Mesendoderm (in vitro differentiated cells): ENCODE measurements at regions not wholly inside any gene's neighbourhood (a gene's known extent, or its start where the extent isn't known, plus 50 kb on each side); places are given as distances from the start of the nearest gene placed in this dataset.

Source experiments
- DNase-seq: peaks from one replicate; pipeline ENCODE4 v3.0.0; 2013
- H2AK5ac ChIP-seq: 2 replicates; pipeline ENCODE4 v1.6.1; 2013; ENCODE audit warnings: low read length, inconsistent platforms
- H2BK120ac ChIP-seq: 2 replicates; pipeline ENCODE4 v1.6.1; 2013; ENCODE audit warnings: low read depth, mild to moderate bottlenecking, low read length, moderate library complexity, mixed read lengths
- H2BK15ac ChIP-seq: replicated peaks from 2 replicates; pipeline ENCODE4 v1.6.1; 2013; ENCODE audit warnings: low read depth, mild to moderate bottlenecking, moderate library complexity
- H2BK5ac ChIP-seq: 2 replicates; pipeline ENCODE4 v1.6.1; 2013; ENCODE audit warnings: low read length, inconsistent platforms
- H3K18ac ChIP-seq: 2 replicates; pipeline ENCODE4 v1.6.1; 2013; ENCODE audit warnings: mild to moderate bottlenecking, low read length, mixed read lengths
- H3K23ac ChIP-seq: one replicate; pipeline ENCODE4 v1.6.1; 2013; ENCODE audit warnings: low read length
- H3K27ac ChIP-seq: 2 replicates; pipeline ENCODE4 v1.5.1; 2013; ENCODE audit warnings: low read depth, mild to moderate bottlenecking, inconsistent platforms, low read length, moderate library complexity
- H3K27me3 ChIP-seq: 2 replicates; pipeline ENCODE4 v1.6.1; 2013; ENCODE audit warnings: low read length, control low read depth, mild to moderate bottlenecking, inconsistent platforms; ENCODE audit not compliant: insufficient read depth, poor library complexity
- H3K36me3 ChIP-seq: 2 replicates; pipeline ENCODE4 v1.6.1; 2013; ENCODE audit warnings: low read length, inconsistent platforms; ENCODE audit not compliant: control insufficient read depth, insufficient read depth
- H3K4ac ChIP-seq: one replicate; pipeline ENCODE4 v1.6.1; 2013; ENCODE audit warnings: low read depth, mild to moderate bottlenecking, low read length, moderate library complexity
- H3K4me1 ChIP-seq: 2 replicates; pipeline ENCODE4 v1.6.1; 2013; ENCODE audit warnings: low read depth, low read length, inconsistent platforms; ENCODE audit not compliant: control insufficient read depth
- H3K4me2 ChIP-seq: 2 replicates; pipeline ENCODE4 v1.6.1; 2013; ENCODE audit warnings: low read length
- H3K4me3 ChIP-seq: 2 replicates; pipeline ENCODE4 v1.5.1; 2013; ENCODE audit warnings: mild to moderate bottlenecking, low read length
- H3K56ac ChIP-seq: one replicate; pipeline ENCODE4 v1.6.1; 2013; ENCODE audit warnings: low read length
- H3K79me1 ChIP-seq: 2 replicates; pipeline ENCODE4 v1.6.1; 2013; ENCODE audit warnings: low read length, inconsistent platforms
- H3K79me2 ChIP-seq: 2 replicates; pipeline ENCODE4 v1.6.1; 2013; ENCODE audit warnings: mild to moderate bottlenecking, low read length; ENCODE audit not compliant: control insufficient read depth, insufficient read depth
- H3K9ac ChIP-seq: 2 replicates; pipeline ENCODE4 v1.6.1; 2013; ENCODE audit warnings: low read length, inconsistent platforms
- H4K5ac ChIP-seq: one replicate; pipeline ENCODE4 v1.6.1; 2013; ENCODE audit warnings: low read length
- H4K8ac ChIP-seq: one replicate; pipeline ENCODE4 v1.6.1; 2013; ENCODE audit warnings: low read depth, mild to moderate bottlenecking, control low read depth, low read length, moderate library complexity
- WGBS: extraction: QIAGEN DNeasy Blood & Tissue Kit; methylation state at CpG from one replicate; pipeline ENCODE4 v1.1.7; 2013; ENCODE audit warnings: low lambda C conversion rate, missing lambda C conversion rate; ENCODE audit not compliant: insufficient coverage; ENCODE audit errors: extremely low coverage; 5-methylcytosine and 5-hydroxymethylcytosine counted together

DNA sequence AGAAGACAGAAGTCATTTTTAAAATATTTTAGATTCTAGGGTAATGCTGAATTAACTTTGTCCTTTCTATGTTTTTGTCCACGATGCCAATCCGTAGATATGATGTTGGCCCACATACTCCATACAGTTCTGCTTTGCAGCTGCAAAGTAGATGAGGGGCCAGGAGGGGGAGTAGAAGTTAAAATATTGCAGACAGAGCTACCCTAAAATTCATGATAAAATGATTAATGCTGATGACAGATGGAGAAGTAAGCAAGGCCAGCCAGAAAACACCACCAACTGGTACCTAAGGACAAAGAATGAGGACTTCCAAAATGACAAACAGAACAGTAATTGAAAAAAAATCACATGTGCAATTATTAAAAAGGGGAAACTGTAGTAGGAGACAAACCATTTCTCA lies 756.6 kb upstream of the ARPP21 start:
- H3K56ac ChIP-seq = no peak overlapping the region
- no peak overlapping the region for H2BK15ac ChIP-seq
- H3K4me2 ChIP-seq = no peak overlapping the region
- H3K36me3 ChIP-seq = no peaks in the 10 kb centered on the region
- H3K27ac ChIP-seq = no peak overlapping the region
- H2AK5ac ChIP-seq = no peak overlapping the region
- H3K4me1 ChIP-seq = no peaks in the 10 kb centered on the region
- H2BK120ac ChIP-seq = no peak overlapping the region
- H3K4ac ChIP-seq = no peak overlapping the region
- no peaks in the 10 kb centered on the region for H3K79me2 ChIP-seq
- H3K4me3 ChIP-seq = no peak overlapping the region
- no peak overlapping the region for H3K23ac ChIP-seq
- H3K79me1 ChIP-seq = no peaks in the 10 kb centered on the region
- no peak overlapping the region for H3K9ac ChIP-seq
- H4K5ac ChIP-seq = no peak overlapping the region
- H2BK5ac ChIP-seq = no peak overlapping the region
- no peak overlapping the region for H3K18ac ChIP-seq
- H3K27me3 ChIP-seq = no peaks in the 10 kb centered on the region
- DNase-seq = peak; percentile 24
- no CpG with 5 or more reads among the region's 2 CpGs for WGBS
- H4K8ac ChIP-seq = no peak overlapping the region

GRCh38 chr3:34884007-34884406 lies 755.3 kb upstream of the ARPP21 start:
- no peaks in the 10 kb centered on the region for H3K79me1 ChIP-seq
- WGBS = no CpG with 5 or more reads among the region's 2 CpGs

DNA sequence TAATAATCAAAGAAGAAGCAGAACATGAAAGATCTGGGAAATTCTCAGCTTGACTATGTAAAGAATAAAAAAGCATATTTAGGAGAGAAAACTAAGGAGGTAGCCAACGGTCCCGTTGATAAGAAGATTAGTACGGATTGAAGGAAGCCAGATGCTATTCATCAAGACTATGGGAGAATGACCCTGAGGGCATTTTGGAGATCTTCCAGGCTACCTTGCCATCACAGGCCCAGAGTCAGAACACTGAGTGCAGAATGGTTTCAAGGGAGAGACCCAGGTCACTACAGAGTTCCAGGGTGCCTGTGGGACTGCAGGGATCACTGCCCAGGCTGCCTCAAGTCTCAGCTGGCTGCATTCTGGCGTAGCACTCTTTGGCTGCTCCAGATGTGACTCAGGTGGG lies 752.9 kb upstream of the ARPP21 start:
- no peak for DNase-seq
- Histone ChIP-seq H4K8ac (no peak overlapping the region), H2BK15ac (no peak overlapping the region), H3K18ac (no peak overlapping the region), H3K36me3 (no peaks in the 10 kb centered on the region), H3K27ac (no peak overlapping the region), H3K79me1 (no peaks in the 10 kb centered on the region), H3K27me3 (no peaks in the 10 kb centered on the region), H3K23ac (peak overlapping the region; percentile 45), H4K5ac (no peak overlapping the region), H3K4ac (no peak overlapping the region), H3K4me1 (no peaks in the 10 kb centered on the region), H2BK5ac (no peak overlapping the region), H3K79me2 (no peaks in the 10 kb centered on the region), H3K9ac (no peak overlapping the region), H3K4me3 (no peak overlapping the region), H3K56ac (no peak overlapping the region), H2BK120ac (no peak overlapping the region), H3K4me2 (no peak overlapping the region), H2AK5ac (no peak overlapping the region)
- WGBS = no CpG with 5 or more reads among the region's 4 CpGs

More at GRCh38 chr3:34884007-34884406, 755.3 kb upstream of the ARPP21 start:
- H3K23ac ChIP-seq = no peak overlapping the region
- no peak overlapping the region for H3K56ac ChIP-seq
- no peak overlapping the region for H2BK5ac ChIP-seq
- no peak overlapping the region for H3K9ac ChIP-seq
- no peak overlapping the region for H3K27ac ChIP-seq
- no peak overlapping the region for H4K5ac ChIP-seq
- H2BK15ac ChIP-seq = no peak overlapping the region
- no peak overlapping the region for H2BK120ac ChIP-seq
- H3K4me1 ChIP-seq = no peaks in the 10 kb centered on the region
- H3K4me3 ChIP-seq = no peak overlapping the region
- no peaks in the 10 kb centered on the region for H3K36me3 ChIP-seq
- no peak overlapping the region for H3K18ac ChIP-seq
- DNase-seq = no peak
- no peak overlapping the region for H2AK5ac ChIP-seq
- H3K27me3 ChIP-seq = no peaks in the 10 kb centered on the region
- H3K4me2 ChIP-seq = no peak overlapping the region
- H3K79me2 ChIP-seq = no peaks in the 10 kb centered on the region
- H3K4ac ChIP-seq = no peak overlapping the region
- no peak overlapping the region for H4K8ac ChIP-seq

- H3K27me3 ChIP-seq = no peaks in the 10 kb centered on the region
- H3K4me3 ChIP-seq = no peak overlapping the region
- H2AK5ac ChIP-seq = no peak overlapping the region
- H3K4me2 ChIP-seq = no peak overlapping the region
- no peaks in the 10 kb centered on the region for H3K79me1 ChIP-seq
- H3K4ac ChIP-seq = no peak overlapping the region
- no peak overlapping the region for H2BK120ac ChIP-seq
- H3K56ac ChIP-seq = no peak overlapping the region
- no CpG with 5 or more reads among the region's 2 CpGs for WGBS
- no peaks in the 10 kb centered on the region for H3K79me2 ChIP-seq
- no peak for DNase-seq
- H3K9ac ChIP-seq = no peak overlapping the region
- no peak overlapping the region for H3K23ac ChIP-seq
- H3K36me3 ChIP-seq = no peaks in the 10 kb centered on the region
- H4K5ac ChIP-seq = no peak overlapping the region
- H2BK5ac ChIP-seq = no peak overlapping the region
- H3K4me1 ChIP-seq = no peaks in the 10 kb centered on the region
- H3K18ac ChIP-seq = no peak overlapping the region
- H3K27ac ChIP-seq = no peak overlapping the region
- no peak overlapping the region for H2BK15ac ChIP-seq
- H4K8ac ChIP-seq = no peak overlapping the region
Observed at GRCh38 chr3:34889641-34890040, 749.7 kb upstream of the ARPP21 start.

DNA sequence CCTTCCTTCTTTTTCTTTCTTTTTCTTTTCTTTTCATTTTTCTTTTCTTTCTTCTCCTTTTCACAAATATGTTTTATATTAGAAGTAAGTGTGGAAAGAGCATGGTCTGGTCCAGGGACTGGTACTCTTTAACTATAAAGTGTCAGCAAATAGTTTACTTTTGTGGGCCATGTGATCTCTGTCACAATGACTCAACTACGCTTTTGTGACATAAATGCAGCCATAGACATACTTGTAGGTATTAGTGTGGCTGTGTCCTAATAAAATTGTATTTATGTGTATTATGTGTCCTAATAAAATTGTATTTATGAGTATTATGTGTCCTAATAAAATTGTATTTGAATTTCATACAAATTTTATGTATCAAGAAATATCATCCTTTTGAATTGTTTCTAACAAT lies 749.1 kb upstream of the ARPP21 start:
- Histone ChIP-seq H3K79me2 (no peaks in the 10 kb centered on the region), H3K4me1 (no peaks in the 10 kb centered on the region), H3K56ac (no peak overlapping the region), H4K5ac (no peak overlapping the region), H3K18ac (no peak overlapping the region), H3K27ac (no peak overlapping the region), H3K23ac (no peak overlapping the region), H2AK5ac (no peak overlapping the region), H3K4me3 (no peak overlapping the region), H3K4me2 (no peak overlapping the region), H2BK120ac (no peak overlapping the region), H3K36me3 (no peaks in the 10 kb centered on the region), H2BK15ac (no peak overlapping the region), H3K4ac (no peak overlapping the region), H2BK5ac (no peak overlapping the region), H3K79me1 (no peaks in the 10 kb centered on the region), H3K9ac (no peak overlapping the region), H3K27me3 (no peaks in the 10 kb centered on the region), H4K8ac (no peak overlapping the region)
- no peak for DNase-seq
- no CpG with 5 or more reads among the region's 1 CpG for WGBS

DNA sequence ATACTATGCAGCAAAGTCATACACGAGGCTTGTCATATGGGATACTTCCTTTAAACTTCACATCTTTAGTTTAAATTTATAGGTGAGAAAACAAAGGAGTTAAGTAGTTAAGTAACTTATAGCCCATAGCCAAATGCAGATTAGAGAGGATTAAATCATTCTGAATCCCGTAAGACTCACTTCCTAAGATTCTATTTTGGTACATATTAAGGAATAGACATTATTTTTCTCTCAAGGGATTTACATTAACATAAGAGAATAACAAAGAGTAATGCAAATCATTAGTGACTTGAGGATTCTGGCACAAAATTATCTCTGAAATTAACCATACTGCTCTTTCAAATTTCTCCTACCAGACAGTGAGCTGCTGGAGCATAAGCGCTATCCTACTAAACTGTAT lies 747.4 kb upstream of the ARPP21 start:
- H3K4ac ChIP-seq = no peak overlapping the region
- no CpG with 5 or more reads among the region's 3 CpGs for WGBS
- H3K56ac ChIP-seq = no peak overlapping the region
- no peaks in the 10 kb centered on the region for H3K4me1 ChIP-seq
- DNase-seq = no peak
- no peak overlapping the region for H2BK120ac ChIP-seq
- no peak overlapping the region for H4K8ac ChIP-seq
- H3K27ac ChIP-seq = no peak overlapping the region
- H3K36me3 ChIP-seq = no peaks in the 10 kb centered on the region
- no peak overlapping the region for H3K4me3 ChIP-seq
- H3K79me2 ChIP-seq = no peaks in the 10 kb centered on the region
- H2BK5ac ChIP-seq = no peak overlapping the region
- H3K27me3 ChIP-seq = no peaks in the 10 kb centered on the region
- H3K4me2 ChIP-seq = no peak overlapping the region
- no peak overlapping the region for H4K5ac ChIP-seq
- no peaks in the 10 kb centered on the region for H3K79me1 ChIP-seq
- no peak overlapping the region for H3K9ac ChIP-seq
- no peak overlapping the region for H2AK5ac ChIP-seq
- no peak overlapping the region for H3K23ac ChIP-seq
- H3K18ac ChIP-seq = no peak overlapping the region
- no peak overlapping the region for H2BK15ac ChIP-seq
